ENCODE measurements at regions not wholly inside any gene's neighbourhood (a gene's known extent, or its start where the extent isn't known, plus 50 kb on each side); places are given as distances from the start of the nearest gene placed in this dataset.

GRCh38 chr2:156211318-156211717 is 121.2 kb downstream of the NR4A2 start:
- no peak overlapping the region for H3K23ac ChIP-seq (ENCODE audit: low read depth, low read length)
- H3K27ac ChIP-seq (ENCODE audit: insufficient read depth, low read length), result no peak overlapping the region
- in situ Hi-C loops (cut with MboI; ENCODE audit: low sequenced_read_pairs) (no loop called here), intact Hi-C loops (cut with micrococcal nuclease) (no loop called here), dilution Hi-C loops (cut with HindIII; ENCODE audit: low sequenced_read_pairs, unreplicated experiment) (no loop called here)
- no peaks in the 10 kb centered on the region for H3K36me3 ChIP-seq (ENCODE audit: control insufficient read depth, insufficient read depth, low read length)
- H3K9me3 ChIP-seq (ENCODE audit: control insufficient read depth, insufficient read depth, low read length), result no peaks in the 10 kb centered on the region
- no peak for ATAC-seq (ENCODE audit: low read depth)
- H4K91ac ChIP-seq (ENCODE audit: insufficient read depth, low read depth, low read length), result no peak overlapping the region
- H3K4me3 ChIP-seq (ENCODE audit: insufficient read depth, low read depth, low read length), result no peak overlapping the region
- H4K5ac ChIP-seq (ENCODE audit: low read depth, low read length), result no peak overlapping the region
- no peaks in the 10 kb centered on the region for H3K9me1 ChIP-seq (ENCODE audit: insufficient read depth, low read length)
- H3K27me3 ChIP-seq (ENCODE audit: control insufficient read depth, insufficient read depth, low read length), result no peaks in the 10 kb centered on the region
- H3K79me1 ChIP-seq (ENCODE audit: low read depth in 1 of 2, low read length in 2 of 2), result no peaks in the 10 kb centered on the region
- no peak overlapping the region for H2BK120ac ChIP-seq (ENCODE audit: low read depth, low read length)
- no peak overlapping the region for H2BK5ac ChIP-seq (ENCODE audit: low read depth, low read length, poor library complexity, severe bottlenecking)
- CTCF ChIA-PET, result no interaction called here
- H4K20me1 ChIP-seq (ENCODE audit: insufficient read depth, low read length), result no peaks in the 10 kb centered on the region
- no peak overlapping the region for H3K18ac ChIP-seq (ENCODE audit: low read depth, low read length)
- POLR2A ChIA-PET (ENCODE audit: unreplicated experiment), result no interaction called here
- H3K4ac ChIP-seq (ENCODE audit: low read depth, low read length), result no peak overlapping the region
- H3K9ac ChIP-seq (ENCODE audit: low read depth, low read length), result no peak overlapping the region
- no peak overlapping the region for H2AK9ac ChIP-seq (replicated peaks; ENCODE audit: low read depth, low read length, poor library complexity)
- no peak overlapping the region for H4K8ac ChIP-seq (ENCODE audit: low read depth in 2 of 2, low read length in 2 of 2)
- no TSS peak for BruUV-seq (replicated peaks)
- no peak overlapping the region for H3K14ac ChIP-seq (replicated peaks; ENCODE audit: low read depth, low read length)
- H2BK15ac ChIP-seq (ENCODE audit: low read depth, low read length), result no peak overlapping the region
- H2AK5ac ChIP-seq (ENCODE audit: low read depth, low read length), result no peak overlapping the region
- DNase-seq, result no peak
- H3K4me1 ChIP-seq (ENCODE audit: control insufficient read depth, insufficient read depth, low read length), result no peaks in the 10 kb centered on the region
- no peak overlapping the region for H2AFZ ChIP-seq (replicated peaks; ENCODE audit: low read length, poor library complexity)
- no peak overlapping the region for H3K56ac ChIP-seq (ENCODE audit: extremely low read depth, insufficient read depth, low read length)
- TF ChIP-seq, protein P1, sequence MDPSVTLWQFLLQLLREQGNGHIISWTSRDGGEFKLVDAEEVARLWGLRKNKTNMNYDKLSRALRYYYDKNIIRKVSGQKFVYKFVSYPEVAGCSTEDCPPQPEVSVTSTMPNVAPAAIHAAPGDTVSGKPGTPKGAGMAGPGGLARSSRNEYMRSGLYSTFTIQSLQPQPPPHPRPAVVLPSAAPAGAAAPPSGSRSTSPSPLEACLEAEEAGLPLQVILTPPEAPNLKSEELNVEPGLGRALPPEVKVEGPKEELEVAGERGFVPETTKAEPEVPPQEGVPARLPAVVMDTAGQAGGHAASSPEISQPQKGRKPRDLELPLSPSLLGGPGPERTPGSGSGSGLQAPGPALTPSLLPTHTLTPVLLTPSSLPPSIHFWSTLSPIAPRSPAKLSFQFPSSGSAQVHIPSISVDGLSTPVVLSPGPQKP (IDR thresholded peaks at IDR 0.05; ENCODE audit: borderline replicate concordance, low read depth, low read length), result no peak
- TF ChIP-seq MAZ (IDR thresholded peaks at IDR 0.05; ENCODE audit: borderline replicate concordance, low read depth, low read length) (no peak), RAD21 (IDR thresholded peaks at IDR 0.05; ENCODE audit: low read length) (no peak), CHD1 (IDR thresholded peaks at IDR 0.05; ENCODE audit: low read depth, low read length) (no peak), POLR2A (IDR thresholded peaks at IDR 0.05; ENCODE audit: low read depth, low read length) (no peak), SMC3 (IDR thresholded peaks at IDR 0.05; ENCODE audit: low read depth, low read length) (no peak), CTCF (conservative IDR thresholded peaks at IDR 0.05; ENCODE audit: low read depth, low read length) (no peak), FOS (IDR thresholded peaks at IDR 0.05; ENCODE audit: low read depth, low read length) (no peak), MAFK (IDR thresholded peaks at IDR 0.05; ENCODE audit: low read depth, low read length) (no peak), MXI1 (IDR thresholded peaks at IDR 0.05; ENCODE audit: borderline replicate concordance, low read depth, low read length) (no peak), USF2 (IDR thresholded peaks at IDR 0.05; ENCODE audit: low read depth, low read length) (no peak)
- no peak overlapping the region for H3K4me2 ChIP-seq (ENCODE audit: low read depth, low read length)
- no peak overlapping the region for H2BK20ac ChIP-seq (ENCODE audit: low read depth, low read length)

All from IMR-90 (cell line).